ENCODE measurements at regions not wholly inside any gene's neighbourhood (a gene's known extent, or its start where the extent isn't known, plus 50 kb on each side); places are given as distances from the start of the nearest gene placed in this dataset.

DNA sequence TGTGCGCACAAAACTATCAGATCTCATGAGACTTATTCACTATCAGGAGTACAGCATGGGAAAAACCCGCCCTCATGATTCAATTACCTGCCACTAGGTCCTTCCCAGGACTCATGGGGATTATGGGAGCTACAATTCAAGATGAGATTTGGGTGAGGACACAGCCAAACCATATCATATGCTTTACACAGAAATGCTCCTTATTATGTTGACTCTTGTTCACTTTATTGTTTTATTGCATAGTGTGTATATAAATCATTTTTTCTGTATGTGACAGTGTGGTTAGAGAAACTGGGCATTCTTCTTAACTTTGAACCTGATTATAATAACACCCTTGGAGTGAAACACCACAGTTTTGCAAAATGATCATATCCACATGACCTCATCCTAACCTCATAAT lies 212.8 kb upstream of the TNRC6C start:
- TF ChIP-seq, protein P1, sequence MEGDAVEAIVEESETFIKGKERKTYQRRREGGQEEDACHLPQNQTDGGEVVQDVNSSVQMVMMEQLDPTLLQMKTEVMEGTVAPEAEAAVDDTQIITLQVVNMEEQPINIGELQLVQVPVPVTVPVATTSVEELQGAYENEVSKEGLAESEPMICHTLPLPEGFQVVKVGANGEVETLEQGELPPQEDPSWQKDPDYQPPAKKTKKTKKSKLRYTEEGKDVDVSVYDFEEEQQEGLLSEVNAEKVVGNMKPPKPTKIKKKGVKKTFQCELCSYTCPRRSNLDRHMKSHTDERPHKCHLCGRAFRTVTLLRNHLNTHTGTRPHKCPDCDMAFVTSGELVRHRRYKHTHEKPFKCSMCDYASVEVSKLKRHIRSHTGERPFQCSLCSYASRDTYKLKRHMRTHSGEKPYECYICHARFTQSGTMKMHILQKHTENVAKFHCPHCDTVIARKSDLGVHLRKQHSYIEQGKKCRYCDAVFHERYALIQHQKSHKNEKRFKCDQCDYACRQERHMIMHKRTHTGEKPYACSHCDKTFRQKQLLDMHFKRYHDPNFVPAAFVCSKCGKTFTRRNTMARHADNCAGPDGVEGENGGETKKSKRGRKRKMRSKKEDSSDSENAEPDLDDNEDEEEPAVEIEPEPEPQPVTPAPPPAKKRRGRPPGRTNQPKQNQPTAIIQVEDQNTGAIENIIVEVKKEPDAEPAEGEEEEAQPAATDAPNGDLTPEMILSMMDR (IDR thresholded peaks at IDR 0.05; ENCODE audit: low read depth, low read length): no peak
- TF ChIP-seq EZH2phosphoT487 (IDR thresholded peaks at IDR 0.05; ENCODE audit: low read depth): no peak

Data from OCI-LY3 (cell line).